OCI-LY1 (cell line): ENCODE measurements at regions not wholly inside any gene's neighbourhood (a gene's known extent, or its start where the extent isn't known, plus 50 kb on each side); places are given as distances from the start of the nearest gene placed in this dataset.

ENCODE experiments used
- H2AFZ ChIP-seq: fragments of 200-600 bp; sonication (generic), shearing (Covaris generic); 2 replicates; pipeline ENCODE4 v1.6.0; 2014; ENCODE audit warnings: antibody characterized with exemption, mild to moderate bottlenecking, low read length
- H3F3A ChIP-seq: fragments of 200-600 bp; sonication (generic), shearing (Covaris generic); 2 replicates; pipeline ENCODE4 v1.6.0; 2014; ENCODE audit warnings: mild to moderate bottlenecking, antibody characterized with exemption, low read length, moderate library complexity; ENCODE audit not compliant: insufficient read depth
- H3K27ac ChIP-seq: fragments of 200-600 bp; sonication (generic); 2 replicates; pipeline ENCODE4 v1.5.1; 2014; ENCODE audit warnings: low read length, mixed run types, mild to moderate bottlenecking, low read depth; ENCODE audit not compliant: poor library complexity, severe bottlenecking
- H3K27me3 ChIP-seq: fragments of 200-600 bp; sonication (generic); 2 replicates; pipeline ENCODE4 v1.6.0; 2014; ENCODE audit warnings: antibody characterized with exemption, mild to moderate bottlenecking, low read length, moderate library complexity; ENCODE audit not compliant: insufficient read depth
- H3K36me3 ChIP-seq: fragments of 200-600 bp; sonication (generic); 2 replicates; pipeline ENCODE4 v1.6.1; 2014; ENCODE audit warnings: mild to moderate bottlenecking, antibody characterized with exemption, low read length, moderate library complexity, mixed read lengths; ENCODE audit not compliant: insufficient read depth
- H3K4me1 ChIP-seq: fragments of 200-600 bp; sonication (generic); 2 replicates; pipeline ENCODE4 v1.5.1; 2014; ENCODE audit warnings: mild to moderate bottlenecking, low read length, moderate library complexity; ENCODE audit not compliant: insufficient read depth, severe bottlenecking
- H3K4me2 ChIP-seq: fragments of 200-600 bp; sonication (generic), shearing (Covaris generic); 2 replicates; pipeline ENCODE4 v1.6.1; 2014; ENCODE audit warnings: low read length
- H3K4me3 ChIP-seq: fragments of 200-600 bp; sonication (generic); 2 replicates; pipeline ENCODE4 v1.5.1; 2014; ENCODE audit warnings: low read length, low read depth, mild to moderate bottlenecking, mixed read lengths; ENCODE audit not compliant: poor library complexity, severe bottlenecking
- H3K79me2 ChIP-seq: fragments of 200-600 bp; shearing (Covaris generic); 2 replicates; pipeline ENCODE4 v1.6.1; 2016; ENCODE audit warnings: mixed run types, low read length, mixed read lengths; ENCODE audit not compliant: insufficient read depth
- H3K9ac ChIP-seq: fragments of 200-600 bp; sonication (generic), shearing (Covaris generic); 2 replicates; pipeline ENCODE4 v1.6.1; 2014; ENCODE audit warnings: mild to moderate bottlenecking, low read length, mixed read lengths
- H3K9me2 ChIP-seq: fragments of 200-600 bp; sonication (generic), shearing (Covaris generic); 2 replicates; pipeline ENCODE4 v1.6.1; 2014; ENCODE audit warnings: low read depth, mild to moderate bottlenecking, low read length, mixed read lengths
- H3K9me3 ChIP-seq: fragments of 200-600 bp; shearing (Covaris generic); 2 replicates; pipeline ENCODE4 v1.6.1; 2014; ENCODE audit warnings: low read length, mixed read lengths
- H4K20me1 ChIP-seq: fragments of 200-600 bp; sonication (generic), shearing (Covaris generic); 2 replicates; pipeline ENCODE4 v1.6.0; 2016; ENCODE audit warnings: mild to moderate bottlenecking, low read length; ENCODE audit not compliant: insufficient read depth
- EZH2 ChIP-seq: fragments of 200-600 bp; sonication (generic), shearing (Covaris generic); IDR thresholded peaks from 2 replicates; pipeline ENCODE4 v1.8.0; 2017; ENCODE audit warnings: borderline replicate concordance, mixed run types, mild to moderate bottlenecking, antibody characterized with exemption, low read length, moderate library complexity, mixed read lengths
- TF ChIP-seq, protein P1 (sequence below): fragments of 200-600 bp; sonication (generic), shearing (Covaris generic); IDR thresholded peaks from 2 replicates; pipeline ENCODE4 v1.5.1; 2017; ENCODE audit warnings: mild to moderate bottlenecking, antibody characterized with exemption, low read length, moderate library complexity, mixed read lengths

DNA sequence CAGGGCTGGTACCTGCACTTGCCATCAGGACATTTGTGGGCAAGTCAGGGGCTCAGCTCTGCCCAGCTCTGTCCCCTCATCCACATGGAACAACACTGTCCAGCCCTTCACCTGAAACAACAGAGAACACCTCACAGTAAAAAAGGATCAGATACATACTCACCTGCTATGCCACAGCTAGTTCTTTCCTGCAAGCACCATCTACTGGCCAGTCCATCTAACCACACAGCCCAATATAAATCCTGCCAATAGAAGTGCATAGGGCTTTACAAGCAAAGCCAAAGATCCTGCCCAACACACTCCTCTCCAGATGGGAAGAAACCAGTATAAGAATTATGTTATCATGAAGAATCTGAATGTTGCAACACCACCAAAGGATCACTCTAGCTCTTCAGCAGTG lies 52.2 kb upstream of the GALNT13 start:
- TF ChIP-seq, protein P1, sequence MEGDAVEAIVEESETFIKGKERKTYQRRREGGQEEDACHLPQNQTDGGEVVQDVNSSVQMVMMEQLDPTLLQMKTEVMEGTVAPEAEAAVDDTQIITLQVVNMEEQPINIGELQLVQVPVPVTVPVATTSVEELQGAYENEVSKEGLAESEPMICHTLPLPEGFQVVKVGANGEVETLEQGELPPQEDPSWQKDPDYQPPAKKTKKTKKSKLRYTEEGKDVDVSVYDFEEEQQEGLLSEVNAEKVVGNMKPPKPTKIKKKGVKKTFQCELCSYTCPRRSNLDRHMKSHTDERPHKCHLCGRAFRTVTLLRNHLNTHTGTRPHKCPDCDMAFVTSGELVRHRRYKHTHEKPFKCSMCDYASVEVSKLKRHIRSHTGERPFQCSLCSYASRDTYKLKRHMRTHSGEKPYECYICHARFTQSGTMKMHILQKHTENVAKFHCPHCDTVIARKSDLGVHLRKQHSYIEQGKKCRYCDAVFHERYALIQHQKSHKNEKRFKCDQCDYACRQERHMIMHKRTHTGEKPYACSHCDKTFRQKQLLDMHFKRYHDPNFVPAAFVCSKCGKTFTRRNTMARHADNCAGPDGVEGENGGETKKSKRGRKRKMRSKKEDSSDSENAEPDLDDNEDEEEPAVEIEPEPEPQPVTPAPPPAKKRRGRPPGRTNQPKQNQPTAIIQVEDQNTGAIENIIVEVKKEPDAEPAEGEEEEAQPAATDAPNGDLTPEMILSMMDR, result peak; percentile 16; the same call in 1 of the 2 replicates
- TF ChIP-seq EZH2, result no peak
- H2AFZ ChIP-seq, result no peak overlapping the region
- H3K4me1 ChIP-seq, result no peaks in the 10 kb centered on the region
- H3K79me2 ChIP-seq, result no peaks in the 10 kb centered on the region
- H3K4me3 ChIP-seq, result no peak overlapping the region
- H3K27ac ChIP-seq, result no peak overlapping the region
- no peaks in the 10 kb centered on the region for H3K9me2 ChIP-seq
- H3K9ac ChIP-seq, result no peak overlapping the region
- no peaks in the 10 kb centered on the region for H3K9me3 ChIP-seq
- H3F3A ChIP-seq, result no peaks in the 10 kb centered on the region
- no peaks in the 10 kb centered on the region for H3K27me3 ChIP-seq
- no peak overlapping the region for H3K4me2 ChIP-seq
- no peaks in the 10 kb centered on the region for H4K20me1 ChIP-seq
- no peaks in the 10 kb centered on the region for H3K36me3 ChIP-seq
